IMR-90 (cell line): ENCODE measurements at regions not wholly inside any gene's neighbourhood (a gene's known extent, or its start where the extent isn't known, plus 50 kb on each side); places are given as distances from the start of the nearest gene placed in this dataset.

Experiments
- CEBPB ChIP-seq: IDR thresholded peaks from 2 replicates; pipeline ENCODE4 v1.6.1; 2012; ENCODE audit warnings: low read depth, low read length, improper control_type of control experiment
- CTCF ChIP-seq: conservative IDR thresholded peaks from 2 replicates; pipeline ENCODE4 v1.5.1; 2012; ENCODE audit warnings: mild to moderate bottlenecking, low read depth, low read length, improper control_type of control experiment
- ELK1 ChIP-seq: fragments of 150-350 bp; IDR thresholded peaks from 2 replicates; pipeline ENCODE4 v1.6.1; 2016; ENCODE audit warnings: low read depth, mild to moderate bottlenecking, low read length, moderate library complexity, borderline replicate concordance
- MAFK ChIP-seq: IDR thresholded peaks from 2 replicates; pipeline ENCODE4 v1.6.1; 2012; ENCODE audit warnings: low read depth, low read length, improper control_type of control experiment
- MXI1 ChIP-seq: IDR thresholded peaks from 2 replicates; pipeline ENCODE4 v1.6.1; 2012; ENCODE audit warnings: low read depth, mild to moderate bottlenecking, low read length, moderate library complexity, borderline replicate concordance
- NFE2L2 ChIP-seq: fragments of 150-350 bp; IDR thresholded peaks from 2 replicates; pipeline ENCODE4 v1.6.1; 2016; ENCODE audit warnings: low read depth, mild to moderate bottlenecking, low read length
- POLR2A ChIP-seq: IDR thresholded peaks from 2 replicates; pipeline ENCODE4 v1.6.1; 2012; ENCODE audit warnings: mild to moderate bottlenecking, low read depth, low read length
- RAD21 ChIP-seq: IDR thresholded peaks from 2 replicates; pipeline ENCODE4 v1.6.1; 2012; ENCODE audit warnings: low read length, improper control_type of control experiment
- RCOR1 ChIP-seq: IDR thresholded peaks from 2 replicates; pipeline ENCODE4 v1.6.1; 2012; ENCODE audit warnings: mild to moderate bottlenecking, low read length, improper control_type of control experiment; ENCODE audit not compliant: insufficient replicate concordance
- RFX5 ChIP-seq: IDR thresholded peaks from 2 replicates; pipeline ENCODE4 v1.8.0; 2012; ENCODE audit warnings: low read depth, mild to moderate bottlenecking, low read length, moderate library complexity
- SMC3 ChIP-seq: fragments of 150-350 bp; IDR thresholded peaks from 2 replicates; pipeline ENCODE4 v1.6.1; 2016; ENCODE audit warnings: low read depth, mild to moderate bottlenecking, antibody characterized with exemption, low read length, moderate library complexity
- USF2 ChIP-seq: fragments of 150-350 bp; IDR thresholded peaks from 2 replicates; pipeline ENCODE4 v1.6.1; 2017; ENCODE audit warnings: mild to moderate bottlenecking, antibody characterized with exemption, low read length, low read depth

GRCh38 chr7:124662372-124662771 lies 103.2 kb downstream of the GPR37 start:
- TF ChIP-seq MXI1: no peak
- no peak for TF ChIP-seq SMC3
- no peak for TF ChIP-seq CTCF
- no peak for TF ChIP-seq POLR2A
- no peak for TF ChIP-seq CEBPB
- no peak for TF ChIP-seq NFE2L2
- TF ChIP-seq RAD21: no peak
- no peak for TF ChIP-seq RFX5
- TF ChIP-seq RCOR1: no peak
- TF ChIP-seq ELK1: no peak
- no peak for TF ChIP-seq USF2
- no peak for TF ChIP-seq MAFK
